ENCODE measurements at regions not wholly inside any gene's neighbourhood (a gene's known extent, or its start where the extent isn't known, plus 50 kb on each side); places are given as distances from the start of the nearest gene placed in this dataset.

DNA sequence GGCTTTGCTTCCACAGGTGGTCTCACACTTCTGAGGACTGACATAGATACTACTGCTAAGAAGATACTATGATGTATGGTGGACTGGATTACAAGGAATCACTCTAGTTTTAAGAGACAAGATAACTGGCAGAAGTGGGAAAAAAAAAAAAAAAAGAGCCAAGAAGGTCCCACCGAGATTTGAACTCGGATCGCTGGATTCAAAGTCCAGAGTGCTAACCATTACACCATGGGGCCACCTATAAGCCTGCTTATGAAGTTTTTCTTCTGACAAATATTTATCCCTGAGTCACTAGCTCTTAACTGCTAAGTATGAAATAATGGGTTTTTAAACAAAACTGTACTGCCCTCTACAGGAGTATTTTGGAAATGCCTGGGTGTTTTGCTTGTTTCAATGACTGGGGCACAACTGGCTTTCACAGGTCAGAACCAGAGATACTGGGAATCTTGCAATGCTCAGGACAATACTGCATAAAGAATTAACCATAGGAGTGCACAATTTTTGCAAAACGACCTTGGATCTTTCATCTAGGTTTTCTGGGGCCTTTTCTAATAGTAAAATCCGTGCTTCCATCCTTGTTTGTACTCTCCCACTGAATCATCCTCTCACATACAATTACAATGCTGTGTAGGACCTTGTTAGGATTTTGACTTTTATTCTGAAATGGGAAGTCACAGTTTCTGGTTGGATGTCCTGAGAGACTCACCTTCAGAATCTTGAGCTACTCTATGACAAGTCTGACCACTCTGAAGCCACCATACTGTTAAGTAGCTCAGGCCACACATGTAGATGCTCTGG is 116.3 kb downstream of the OR2B2 start (continued):
- TF ChIP-seq, protein P1, sequence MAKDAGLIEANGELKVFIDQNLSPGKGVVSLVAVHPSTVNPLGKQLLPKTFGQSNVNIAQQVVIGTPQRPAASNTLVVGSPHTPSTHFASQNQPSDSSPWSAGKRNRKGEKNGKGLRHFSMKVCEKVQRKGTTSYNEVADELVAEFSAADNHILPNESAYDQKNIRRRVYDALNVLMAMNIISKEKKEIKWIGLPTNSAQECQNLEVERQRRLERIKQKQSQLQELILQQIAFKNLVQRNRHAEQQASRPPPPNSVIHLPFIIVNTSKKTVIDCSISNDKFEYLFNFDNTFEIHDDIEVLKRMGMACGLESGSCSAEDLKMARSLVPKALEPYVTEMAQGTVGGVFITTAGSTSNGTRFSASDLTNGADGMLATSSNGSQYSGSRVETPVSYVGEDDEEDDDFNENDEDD (CRISPR knock-in tag; IDR thresholded peaks at IDR 0.05; ENCODE audit: borderline replicate concordance), result no peak
- TF ChIP-seq ZNF557 (CRISPR knock-in tag; IDR thresholded peaks at IDR 0.05) (0 out of 2 replicates have a peak, but pooled peaks have one; percentile 60), ZNF605 (CRISPR knock-in tag; IDR thresholded peaks at IDR 0.05) (peak; percentile 39; the same call in 1 of the 2 replicates), RBFOX2 (IDR thresholded peaks at IDR 0.05; ENCODE audit: low read depth, low read length) (peak; percentile 43; the same call in 1 of the 2 replicates), SOX6 (IDR thresholded peaks at IDR 0.05) (no peak), SOX6 (CRISPR knock-in tag; IDR thresholded peaks at IDR 0.05) (peak; percentile 62; the same call in 1 of the 2 replicates), ZNF670 (CRISPR knock-in tag; IDR thresholded peaks at IDR 0.05; ENCODE audit: borderline replicate concordance) (peak; percentile 49; the same call in 1 of the 2 replicates), MXI1 (IDR thresholded peaks at IDR 0.05; ENCODE audit: borderline replicate concordance, low read depth, low read length) (no peak), NFIB (CRISPR knock-in tag; IDR thresholded peaks at IDR 0.05; ENCODE audit: borderline replicate concordance) (no peak), ZNF383 (CRISPR knock-in tag; IDR thresholded peaks at IDR 0.05; ENCODE audit: borderline replicate concordance) (no peak), ZNF703 (CRISPR knock-in tag; IDR thresholded peaks at IDR 0.05; ENCODE audit: borderline replicate concordance) (no peak), KDM2A (CRISPR knock-in tag; IDR thresholded peaks at IDR 0.05; ENCODE audit: borderline replicate concordance, low read depth) (no peak), ZNF24 (IDR thresholded peaks at IDR 0.05) (peak; percentile 98), JDP2 (CRISPR knock-in tag; IDR thresholded peaks at IDR 0.05; ENCODE audit: borderline replicate concordance) (no peak), KDM5B (CRISPR knock-in tag; IDR thresholded peaks at IDR 0.05; ENCODE audit: borderline replicate concordance) (no peak), SRY (CRISPR knock-in tag; IDR thresholded peaks at IDR 0.05) (no peak)
- TF ChIP-seq, protein P2, sequence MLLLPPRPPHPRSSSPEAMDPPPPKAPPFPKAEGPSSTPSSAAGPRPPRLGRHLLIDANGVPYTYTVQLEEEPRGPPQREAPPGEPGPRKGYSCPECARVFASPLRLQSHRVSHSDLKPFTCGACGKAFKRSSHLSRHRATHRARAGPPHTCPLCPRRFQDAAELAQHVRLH (CRISPR knock-in tag; IDR thresholded peaks at IDR 0.05; ENCODE audit: borderline replicate concordance, low read depth), result peak; percentile 72; the same call in 1 of the 2 replicates
- TF ChIP-seq, protein P3, sequence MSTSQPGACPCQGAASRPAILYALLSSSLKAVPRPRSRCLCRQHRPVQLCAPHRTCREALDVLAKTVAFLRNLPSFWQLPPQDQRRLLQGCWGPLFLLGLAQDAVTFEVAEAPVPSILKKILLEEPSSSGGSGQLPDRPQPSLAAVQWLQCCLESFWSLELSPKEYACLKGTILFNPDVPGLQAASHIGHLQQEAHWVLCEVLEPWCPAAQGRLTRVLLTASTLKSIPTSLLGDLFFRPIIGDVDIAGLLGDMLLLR (CRISPR knock-in tag; IDR thresholded peaks at IDR 0.05), result no peak
- TF ChIP-seq, protein P4, sequence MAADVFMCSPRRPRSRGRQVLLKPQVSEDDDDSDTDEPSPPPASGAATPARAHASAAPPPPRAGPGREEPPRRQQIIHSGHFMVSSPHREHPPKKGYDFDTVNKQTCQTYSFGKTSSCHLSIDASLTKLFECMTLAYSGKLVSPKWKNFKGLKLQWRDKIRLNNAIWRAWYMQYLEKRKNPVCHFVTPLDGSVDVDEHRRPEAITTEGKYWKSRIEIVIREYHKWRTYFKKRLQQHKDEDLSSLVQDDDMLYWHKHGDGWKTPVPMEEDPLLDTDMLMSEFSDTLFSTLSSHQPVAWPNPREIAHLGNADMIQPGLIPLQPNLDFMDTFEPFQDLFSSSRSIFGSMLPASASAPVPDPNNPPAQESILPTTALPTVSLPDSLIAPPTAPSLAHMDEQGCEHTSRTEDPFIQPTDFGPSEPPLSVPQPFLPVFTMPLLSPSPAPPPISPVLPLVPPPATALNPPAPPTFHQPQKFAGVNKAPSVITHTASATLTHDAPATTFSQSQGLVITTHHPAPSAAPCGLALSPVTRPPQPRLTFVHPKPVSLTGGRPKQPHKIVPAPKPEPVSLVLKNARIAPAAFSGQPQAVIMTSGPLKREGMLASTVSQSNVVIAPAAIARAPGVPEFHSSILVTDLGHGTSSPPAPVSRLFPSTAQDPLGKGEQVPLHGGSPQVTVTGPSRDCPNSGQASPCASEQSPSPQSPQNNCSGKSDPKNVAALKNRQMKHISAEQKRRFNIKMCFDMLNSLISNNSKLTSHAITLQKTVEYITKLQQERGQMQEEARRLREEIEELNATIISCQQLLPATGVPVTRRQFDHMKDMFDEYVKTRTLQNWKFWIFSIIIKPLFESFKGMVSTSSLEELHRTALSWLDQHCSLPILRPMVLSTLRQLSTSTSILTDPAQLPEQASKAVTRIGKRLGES (CRISPR knock-in tag; IDR thresholded peaks at IDR 0.05; ENCODE audit: borderline replicate concordance), result no peak

All from HepG2 (cell line).